Breast epithelium (tissue), 4 donors: ENCODE measurements at regions not wholly inside any gene's neighbourhood (a gene's known extent, or its start where the extent isn't known, plus 50 kb on each side); places are given as distances from the start of the nearest gene placed in this dataset.

ENCODE experiments used
- DNase-seq, 2 donors: peaks; one replicate each; pipeline ENCODE4 v3.0.0-alpha.2; 2019; ENCODE audit warnings: low spot score in 2 of 2
- H3K27ac ChIP-seq, 2 donors: fragments of 200-600 bp; sonication (generic) in 1 of 2; one replicate each; pipeline ENCODE4 v1.5.1; 2016 to 2019; ENCODE audit warnings: mild to moderate bottlenecking in 1 of 2
- H3K27me3 ChIP-seq, 2 donors: fragments of 200-600 bp; sonication (generic) in 1 of 2; one replicate each; pipeline versions ENCODE4 v1.5.1 to v1.6.0; 2017 to 2019; ENCODE audit warnings: control low read depth in 1 of 2, mild to moderate bottlenecking in 1 of 2
- H3K36me3 ChIP-seq: fragments of 200-600 bp; one replicate; pipeline ENCODE4 v1.5.1; 2019
- H3K4me1 ChIP-seq, 2 donors: fragments of 200-600 bp; sonication (generic); one replicate each; pipeline ENCODE4 v1.5.1; 2016 to 2019; ENCODE audit warnings: control low read depth in 1 of 2
- H3K4me3 ChIP-seq, 3 donors: fragments of 200-600 bp; sonication (generic); 1 replicate in 2 of 3; 2 replicates in 1 of 3; pipeline ENCODE4 v1.5.1; 2016 to 2019; ENCODE audit warnings: mild to moderate bottlenecking in 3 of 3, moderate library complexity in 2 of 3
- H3K9me3 ChIP-seq, 2 donors: fragments of 200-600 bp; sonication (generic) in 1 of 2; one replicate each; pipeline ENCODE4 v1.5.1; 2016 to 2019; ENCODE audit warnings: control low read depth in 1 of 2
- POLR2A ChIP-seq: fragments of 450-650 bp; IDR thresholded peaks from one replicate; pipeline ENCODE4 v1.6.1; 2016; ENCODE audit warnings: antibody characterized with exemption, mild to moderate bottlenecking, moderate library complexity
- POLR2AphosphoS5 ChIP-seq, 3 donors: sonication (generic); formaldehyde crosslinking; IDR thresholded peaks; one replicate each; pipeline ENCODE4 v1.6.1; 2017; ENCODE audit warnings: antibody characterized with exemption in 3 of 3
- intact Hi-C: fragments of 100-400 bp; cut with DNase I; formaldehyde crosslinking; loops from one replicate; pipeline ENCODE4 v1.15.1; 2023; ENCODE audit warnings: low total_unique reads
- TF ChIP-seq, protein P1 (sequence below), 3 donors: fragments of 450-650 bp; IDR thresholded peaks; one replicate each; pipeline ENCODE4 v1.5.1; 2016 to 2017; ENCODE audit warnings: antibody characterized with exemption in 3 of 3, mild to moderate bottlenecking in 3 of 3, moderate library complexity in 3 of 3

GRCh38 chr3:481680-482079 is 285.1 kb downstream of the CHL1 start:
- no peaks in the 10 kb centered on the region for H3K4me1 ChIP-seq
- peaks cover 0 to 11% of the 10 kb centered on the region in 2 donors for H3K9me3 ChIP-seq
- H3K4me3 ChIP-seq, result no peak overlapping the region
- DNase-seq, result no peak
- intact Hi-C loops, result no loop called here
- no peak overlapping the region for H3K27ac ChIP-seq
- H3K27me3 ChIP-seq, result no peaks in the 10 kb centered on the region
- H3K36me3 ChIP-seq, result no peaks in the 10 kb centered on the region
- TF ChIP-seq POLR2A, result no peak
- TF ChIP-seq, protein P1, sequence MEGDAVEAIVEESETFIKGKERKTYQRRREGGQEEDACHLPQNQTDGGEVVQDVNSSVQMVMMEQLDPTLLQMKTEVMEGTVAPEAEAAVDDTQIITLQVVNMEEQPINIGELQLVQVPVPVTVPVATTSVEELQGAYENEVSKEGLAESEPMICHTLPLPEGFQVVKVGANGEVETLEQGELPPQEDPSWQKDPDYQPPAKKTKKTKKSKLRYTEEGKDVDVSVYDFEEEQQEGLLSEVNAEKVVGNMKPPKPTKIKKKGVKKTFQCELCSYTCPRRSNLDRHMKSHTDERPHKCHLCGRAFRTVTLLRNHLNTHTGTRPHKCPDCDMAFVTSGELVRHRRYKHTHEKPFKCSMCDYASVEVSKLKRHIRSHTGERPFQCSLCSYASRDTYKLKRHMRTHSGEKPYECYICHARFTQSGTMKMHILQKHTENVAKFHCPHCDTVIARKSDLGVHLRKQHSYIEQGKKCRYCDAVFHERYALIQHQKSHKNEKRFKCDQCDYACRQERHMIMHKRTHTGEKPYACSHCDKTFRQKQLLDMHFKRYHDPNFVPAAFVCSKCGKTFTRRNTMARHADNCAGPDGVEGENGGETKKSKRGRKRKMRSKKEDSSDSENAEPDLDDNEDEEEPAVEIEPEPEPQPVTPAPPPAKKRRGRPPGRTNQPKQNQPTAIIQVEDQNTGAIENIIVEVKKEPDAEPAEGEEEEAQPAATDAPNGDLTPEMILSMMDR (IDR thresholded peaks at IDR 0.05), result no peak
- TF ChIP-seq POLR2AphosphoS5 (IDR thresholded peaks at IDR 0.05), result no peak

- Histone ChIP-seq H3K27ac (no peak overlapping the region), H3K36me3 (no peaks in the 10 kb centered on the region), H3K9me3 (peaks cover 0 to 11% of the 10 kb centered on the region in 2 donors), H3K4me1 (no peaks in the 10 kb centered on the region), H3K4me3 (no peak overlapping the region), H3K27me3 (no peaks in the 10 kb centered on the region)
- intact Hi-C loops, result no loop called here
- no peak for DNase-seq
- TF ChIP-seq POLR2A (no peak), POLR2AphosphoS5 (IDR thresholded peaks at IDR 0.05) (no peak)
- TF ChIP-seq, protein P1 (IDR thresholded peaks at IDR 0.05), result no peak
Measured at GRCh38 chr3:482479-482878, 285.9 kb downstream of the CHL1 start.

- intact Hi-C loops, result no loop called here
- no peak overlapping the region for H3K27ac ChIP-seq
Measured at GRCh38 chr3:484341-484740, 287.8 kb downstream of the CHL1 start.

GRCh38 chr3:487614-488013 is 291.1 kb downstream of the CHL1 start:
- intact Hi-C loops, result no loop called here
- Histone ChIP-seq H3K4me3 (no peak overlapping the region), H3K4me1 (no peaks in the 10 kb centered on the region), H3K27me3 (no peaks in the 10 kb centered on the region), H3K27ac (no peak overlapping the region), H3K36me3 (no peaks in the 10 kb centered on the region), H3K9me3 (no peaks in the 10 kb centered on the region)
- no peak for DNase-seq
- TF ChIP-seq, protein P1 (IDR thresholded peaks at IDR 0.05), result no peak
- TF ChIP-seq POLR2AphosphoS5 (IDR thresholded peaks at IDR 0.05) (no peak), POLR2A (no peak)

More at GRCh38 chr3:484341-484740, 287.8 kb downstream of the CHL1 start:
- no peak for DNase-seq
- H3K36me3 ChIP-seq, result no peaks in the 10 kb centered on the region
- no peaks in the 10 kb centered on the region for H3K4me1 ChIP-seq
- H3K27me3 ChIP-seq, result no peaks in the 10 kb centered on the region
- H3K4me3 ChIP-seq, result no peak overlapping the region
- no peaks in the 10 kb centered on the region for H3K9me3 ChIP-seq
- TF ChIP-seq POLR2AphosphoS5 (IDR thresholded peaks at IDR 0.05) (no peak), POLR2A (no peak)
- TF ChIP-seq, protein P1 (IDR thresholded peaks at IDR 0.05), result no peak

GRCh38 chr3:492586-493316 is 296.2 kb downstream of the CHL1 start:
- Histone ChIP-seq H3K27me3 (no peaks in the 10 kb centered on the region), H3K4me3 (peak overlapping the region in 1 of 3 donors; percentile 8), H3K36me3 (no peaks in the 10 kb centered on the region), H3K27ac (no peak overlapping the region), H3K4me1 (no peaks in the 10 kb centered on the region), H3K9me3 (no peaks in the 10 kb centered on the region)
- no peak for DNase-seq
- TF ChIP-seq POLR2AphosphoS5 (IDR thresholded peaks at IDR 0.05), result no peak
- TF ChIP-seq POLR2A, result no peak
- TF ChIP-seq, protein P1 (IDR thresholded peaks at IDR 0.05), result no peak
- intact Hi-C loops, result no loop called here
